A549 (cell line): ENCODE measurements at regions not wholly inside any gene's neighbourhood (a gene's known extent, or its start where the extent isn't known, plus 50 kb on each side); places are given as distances from the start of the nearest gene placed in this dataset.

Experiments
- ATAC-seq, 2 experiments: fragments of 200-7000 bp in 1 of 2; fragments of >200 bp in 1 of 2; cut with Nextera tagmentation in 1 of 2; cut with Tn5 transposase in 1 of 2; 3 replicates each; pipeline versions ENCODE4 v1.8.0 to v1.9.1; 2018 to 2020; ENCODE audit warnings: mild to moderate bottlenecking in 1 of 2, moderate library complexity in 1 of 2
- CTCF ChIA-PET: fragments of 300-600 bp; sonication (Branson Sonifier 250); formaldehyde crosslinking; extraction: SDS; loops from one replicate; lab custom pipeline; 2021; ENCODE audit warnings: antibody characterized with exemption, inconsistent platforms; lab: Yijun Ruan, JAX
- POLR2A ChIA-PET: fragments of 350-600 bp; formaldehyde crosslinking; extraction: SDS; loops from one replicate; lab custom pipeline; 2021; ENCODE audit warnings: antibody characterized with exemption, inconsistent platforms; lab: Yijun Ruan, JAX
- DNase-seq, 2 experiments: peaks; one replicate each; pipeline versions ENCODE4 v3.0.0 to v3.0.0-alpha.2; 2011 to 2016; ENCODE audit warnings: low read depth in 1 of 2, low spot score in 1 of 2
- FAIRE-seq: peaks from 2 replicates; lab custom pipeline; 2011; peaks lifted over from hg19 to GRCh38; lab: Jason Lieb, UNC
- H3K27ac ChIP-seq, 2 experiments: fragments of >200 bp; sonication (Bioruptor Twin); formaldehyde crosslinking; 3 replicates each; pipeline ENCODE4 v1.5.1; 2016 to 2017
- H3K4me1 ChIP-seq: fragments of >200 bp; sonication (Bioruptor Twin); formaldehyde crosslinking; 3 replicates; pipeline ENCODE4 v1.6.1; 2016
- H3K4me2 ChIP-seq: fragments of >200 bp; sonication (Bioruptor Twin); formaldehyde crosslinking; 3 replicates; pipeline ENCODE4 v1.6.1; 2016
- H3K4me3 ChIP-seq: fragments of >200 bp; sonication (Bioruptor Twin); formaldehyde crosslinking; 3 replicates; pipeline ENCODE4 v1.5.1; 2016
- H3K9me3 ChIP-seq: fragments of >200 bp; sonication (Bioruptor Twin); formaldehyde crosslinking; 3 replicates; pipeline ENCODE4 v1.6.1; 2016
- BCL3 ChIP-seq: fragments of >200 bp; sonication (Bioruptor Twin); formaldehyde crosslinking; IDR thresholded peaks from 3 replicates; pipeline ENCODE4 v1.6.1; 2016
- CBX8 ChIP-seq: fragments of 200-600 bp; sonication (generic); IDR thresholded peaks from 2 replicates; pipeline ENCODE4 v1.6.1; 2016
- CEBPB ChIP-seq, 2 experiments: fragments of >200 bp in 1 of 2; sonication (Bioruptor Twin) in 1 of 2; formaldehyde crosslinking in 1 of 2; IDR thresholded peaks; 2 replicates each; pipeline ENCODE4 v1.6.1; 2012 to 2016
- E2F6 ChIP-seq: IDR thresholded peaks from 2 replicates; pipeline ENCODE4 v1.6.1; 2012; ENCODE audit warnings: low read depth, borderline replicate concordance
- EHF ChIP-seq: fragments of 250-450 bp; sonication (Bioruptor Pico); IDR thresholded peaks from 2 replicates; pipeline ENCODE4 v1.5.0; 2020; ENCODE audit warnings: mild to moderate bottlenecking
- ESRRA ChIP-seq: fragments of 150-350 bp; IDR thresholded peaks from 2 replicates; pipeline ENCODE4 v1.6.1; 2014; ENCODE audit warnings: mild to moderate bottlenecking, low read length, borderline replicate concordance
- FOSB ChIP-seq: fragments of 250-450 bp; sonication (Bioruptor Pico); IDR thresholded peaks from 2 replicates; pipeline ENCODE4 v1.5.0; 2020; ENCODE audit warnings: mild to moderate bottlenecking, moderate library complexity
- FOXS1 ChIP-seq: fragments of 250-450 bp; sonication (Bioruptor Pico); IDR thresholded peaks from 2 replicates; pipeline ENCODE4 v1.5.0; 2020; ENCODE audit warnings: mild to moderate bottlenecking, moderate library complexity
- GATA3 ChIP-seq: IDR thresholded peaks from 2 replicates; pipeline ENCODE4 v1.6.1; 2012; ENCODE audit warnings: borderline replicate concordance
- HEYL ChIP-seq: fragments of 250-450 bp; sonication (Bioruptor Pico); IDR thresholded peaks from 2 replicates; pipeline ENCODE4 v1.8.0; 2021; ENCODE audit warnings: mild to moderate bottlenecking, moderate library complexity
- HMGXB4 ChIP-seq: fragments of 250-450 bp; sonication (Bioruptor Pico); IDR thresholded peaks from 2 replicates; pipeline ENCODE4 v1.5.0; 2021; ENCODE audit warnings: mild to moderate bottlenecking, moderate library complexity, borderline replicate concordance
- HOXA7 ChIP-seq: fragments of 250-450 bp; sonication (Bioruptor Pico); IDR thresholded peaks from 2 replicates; pipeline ENCODE4 v1.5.0; 2020; ENCODE audit warnings: mild to moderate bottlenecking, moderate library complexity
- HOXB13 ChIP-seq: fragments of 250-450 bp; sonication (Bioruptor Pico); IDR thresholded peaks from 2 replicates; pipeline ENCODE4 v1.5.0; 2020; ENCODE audit warnings: low read depth, mild to moderate bottlenecking, moderate library complexity
- JUNB ChIP-seq: fragments of >200 bp; sonication (Bioruptor Twin); formaldehyde crosslinking; IDR thresholded peaks from 2 replicates; pipeline ENCODE4 v1.6.1; 2016
- MAFK ChIP-seq: fragments of 450-650 bp; IDR thresholded peaks from 2 replicates; pipeline ENCODE4 v1.6.1; 2014; ENCODE audit not compliant: partially characterized antibody
- MAX ChIP-seq: IDR thresholded peaks from 2 replicates; pipeline ENCODE4 v1.6.1; 2012
- MAZ ChIP-seq: fragments of 150-350 bp; IDR thresholded peaks from 2 replicates; pipeline ENCODE4 v1.6.1; 2014; ENCODE audit warnings: antibody characterized with exemption, low read depth, low read length, borderline replicate concordance
- RARB ChIP-seq: fragments of 250-450 bp; sonication (Bioruptor Pico); IDR thresholded peaks from 2 replicates; pipeline ENCODE4 v1.8.0; 2021; ENCODE audit warnings: mild to moderate bottlenecking, moderate library complexity
- REST ChIP-seq: fragments of 200-600 bp; sonication (generic); IDR thresholded peaks from 2 replicates; pipeline ENCODE4 v1.6.1; 2016; ENCODE audit warnings: antibody characterized with exemption, mild to moderate bottlenecking, moderate library complexity
- RFX5 ChIP-seq: fragments of 450-650 bp; IDR thresholded peaks from 2 replicates; pipeline ENCODE4 v1.7.1; 2014; ENCODE audit warnings: antibody characterized with exemption, mild to moderate bottlenecking, moderate library complexity
- RNF2 ChIP-seq: fragments of 200-600 bp; sonication (generic); IDR thresholded peaks from 2 replicates; pipeline ENCODE4 v1.6.1; 2016; ENCODE audit warnings: low read depth, mild to moderate bottlenecking, antibody characterized with exemption, moderate library complexity, borderline replicate concordance
- SMC3 ChIP-seq: fragments of >200 bp; sonication (Bioruptor Twin); formaldehyde crosslinking; IDR thresholded peaks from 3 replicates; pipeline ENCODE4 v1.6.1; 2018; ENCODE audit warnings: inconsistent platforms
- TP53 ChIP-seq: fragments of 250-450 bp; sonication (Bioruptor Pico); IDR thresholded peaks from 2 replicates; pipeline ENCODE4 v1.5.0; 2021; ENCODE audit warnings: mild to moderate bottlenecking, moderate library complexity
- USF2 ChIP-seq: fragments of 450-650 bp; IDR thresholded peaks from 2 replicates; pipeline ENCODE4 v1.6.1; 2014; ENCODE audit warnings: antibody characterized with exemption
- ZSCAN20 ChIP-seq: fragments of 250-450 bp; sonication (Bioruptor Pico); IDR thresholded peaks from 2 replicates; pipeline ENCODE4 v1.8.0; 2022; ENCODE audit warnings: mild to moderate bottlenecking, moderate library complexity
- WGBS: methylation state at CpG from one replicate; pipeline ENCODE4 v1.1.6; 2017; ENCODE audit errors: missing lambda C conversion rate; 5-methylcytosine and 5-hydroxymethylcytosine counted together

GRCh38 chr12:34341362-34341733 lies 319.1 kb downstream of the ALG10 start:
- H3K4me1 ChIP-seq = peaks cover 49% of the 10 kb centered on the region; the same call in 2 of the 3 replicates
- H3K4me3 ChIP-seq = peak overlapping the region; percentile 52
- FAIRE-seq = no peak
- peak overlapping the region; percentile 66 to 81; a peak in 5 of 6 replicates for H3K27ac ChIP-seq
- H3K9me3 ChIP-seq = no peaks in the 10 kb centered on the region
- ChIA-PET CTCF (no interaction called here), POLR2A (no interaction called here)
- TF ChIP-seq GATA3 (no peak), FOXS1 (CRISPR knock-in tag) (no peak), HOXA7 (CRISPR knock-in tag) (no peak), JUNB (no peak), REST (no peak), HEYL (no peak), HOXB13 (CRISPR knock-in tag) (no peak), MAZ (no peak), RNF2 (no peak), EHF (no peak), SMC3 (no peak), FOSB (CRISPR knock-in tag) (no peak), CEBPB (IDR thresholded peaks at IDR 0.05) (no peak), RARB (CRISPR knock-in tag) (no peak), MAX (no peak; the same call in 1 of the 2 replicates), ESRRA (no peak), MAFK (no peak), USF2 (no peak), RFX5 (no peak)
- WGBS = 5% methylated on average over 20 of the region's 21 CpGs
- H3K4me2 ChIP-seq = peak overlapping the region; percentile 94
- peak; percentile 3 to 34; a peak in 4 of 6 replicates for ATAC-seq
- DNase-seq = no peak

GRCh38 chr12:34342048-34342447 lies 319.8 kb downstream of the ALG10 start:
- no peaks in the 10 kb centered on the region for H3K9me3 ChIP-seq
- peak overlapping the region; percentile 52; the same call in 2 of the 3 replicates for H3K4me3 ChIP-seq
- peak overlapping the region in 1 of 2 experiments; percentile 81; a peak in 4 of 6 replicates for H3K27ac ChIP-seq
- ATAC-seq = peak in 1 of 2 experiments; percentile 10; a peak in 1 of 6 replicates
- FAIRE-seq = no peak
- WGBS = 7% methylated on average over 22 of the region's 25 CpGs
- CTCF ChIA-PET = no interaction called here
- no peak for DNase-seq
- POLR2A ChIA-PET = no interaction called here
- peak overlapping the region; percentile 94 for H3K4me2 ChIP-seq
- H3K4me1 ChIP-seq = peaks cover 45% of the 10 kb centered on the region; the same call in 1 of the 3 replicates
- no peak for TF ChIP-seq ZSCAN20 (CRISPR knock-in tag)
- TF ChIP-seq HMGXB4 (CRISPR knock-in tag) = no peak
- no peak for TF ChIP-seq REST
- no peak for TF ChIP-seq JUNB
- TF ChIP-seq CBX8 = no peak
- no peak for TF ChIP-seq TP53 (CRISPR knock-in tag)
- no peak for TF ChIP-seq E2F6
- TF ChIP-seq CEBPB (IDR thresholded peaks at IDR 0.05) = no peak
- TF ChIP-seq BCL3 = no peak
- TF ChIP-seq MAFK = no peak
